ENCODE measurements at regions not wholly inside any gene's neighbourhood (a gene's known extent, or its start where the extent isn't known, plus 50 kb on each side); places are given as distances from the start of the nearest gene placed in this dataset.

DNA sequence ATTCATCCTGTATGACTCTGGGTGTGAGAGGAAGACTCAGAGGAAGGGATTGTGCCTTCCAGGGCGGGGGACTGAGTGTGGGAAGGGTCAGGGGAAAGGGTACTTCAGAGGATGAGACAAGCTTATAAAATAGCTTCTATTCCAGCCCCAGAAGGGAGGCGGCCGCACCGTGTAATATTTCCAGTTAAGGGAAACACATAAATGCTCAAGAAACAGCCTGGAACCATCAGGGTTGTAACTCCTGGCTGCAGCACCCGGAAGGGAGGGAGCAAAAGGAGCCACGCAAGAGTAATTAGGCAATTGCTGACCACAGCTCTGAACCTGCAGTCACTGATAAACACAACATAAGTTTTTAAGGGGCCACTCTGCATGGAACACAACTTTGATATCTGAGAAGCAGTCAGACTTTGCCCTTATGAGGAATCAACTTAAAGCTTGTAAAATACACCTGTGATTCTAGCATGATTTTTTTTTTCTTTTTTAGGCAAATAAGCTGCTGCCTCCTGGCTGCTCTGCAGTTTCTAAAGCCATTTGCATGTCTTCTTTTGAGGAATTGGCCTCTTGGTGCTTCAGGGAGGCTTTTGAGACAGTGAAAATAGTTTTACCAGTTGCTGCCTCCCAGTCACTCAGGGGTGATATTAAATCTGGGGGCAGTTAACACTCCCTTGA is 382.7 kb downstream of the ENC1 start:
- Histone ChIP-seq H3K9me3 (ENCODE audit: low read depth, low read length) (no peaks in the 10 kb centered on the region), H4K20me1 (ENCODE audit: insufficient read depth, low read length) (no peaks in the 10 kb centered on the region), H3K27me3 (ENCODE audit: insufficient read depth, low read length) (no peaks in the 10 kb centered on the region), H2AFZ (ENCODE audit: low read length) (peak overlapping the region; percentile 24), H3K4me2 (ENCODE audit: insufficient read depth, low read length) (no peak overlapping the region), H3K4me1 (ENCODE audit: insufficient read depth, low read length) (no peaks in the 10 kb centered on the region), H3K27ac (ENCODE audit: low read depth, low read length) (no peak overlapping the region), H3K36me3 (ENCODE audit: insufficient read depth, low read length) (no peaks in the 10 kb centered on the region), H3K79me2 (ENCODE audit: insufficient read depth, low read length) (no peaks in the 10 kb centered on the region), H3K4me3 (ENCODE audit: insufficient read depth, low read length) (no peak overlapping the region)
- no peak for DNase-seq (ENCODE audit: insufficient read length, low spot score, missing footprints)
- TF ChIP-seq, protein P1, sequence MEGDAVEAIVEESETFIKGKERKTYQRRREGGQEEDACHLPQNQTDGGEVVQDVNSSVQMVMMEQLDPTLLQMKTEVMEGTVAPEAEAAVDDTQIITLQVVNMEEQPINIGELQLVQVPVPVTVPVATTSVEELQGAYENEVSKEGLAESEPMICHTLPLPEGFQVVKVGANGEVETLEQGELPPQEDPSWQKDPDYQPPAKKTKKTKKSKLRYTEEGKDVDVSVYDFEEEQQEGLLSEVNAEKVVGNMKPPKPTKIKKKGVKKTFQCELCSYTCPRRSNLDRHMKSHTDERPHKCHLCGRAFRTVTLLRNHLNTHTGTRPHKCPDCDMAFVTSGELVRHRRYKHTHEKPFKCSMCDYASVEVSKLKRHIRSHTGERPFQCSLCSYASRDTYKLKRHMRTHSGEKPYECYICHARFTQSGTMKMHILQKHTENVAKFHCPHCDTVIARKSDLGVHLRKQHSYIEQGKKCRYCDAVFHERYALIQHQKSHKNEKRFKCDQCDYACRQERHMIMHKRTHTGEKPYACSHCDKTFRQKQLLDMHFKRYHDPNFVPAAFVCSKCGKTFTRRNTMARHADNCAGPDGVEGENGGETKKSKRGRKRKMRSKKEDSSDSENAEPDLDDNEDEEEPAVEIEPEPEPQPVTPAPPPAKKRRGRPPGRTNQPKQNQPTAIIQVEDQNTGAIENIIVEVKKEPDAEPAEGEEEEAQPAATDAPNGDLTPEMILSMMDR (IDR thresholded peaks at IDR 0.05; ENCODE audit: extremely low read depth, low read depth, low read length), result no peak

DNA sequence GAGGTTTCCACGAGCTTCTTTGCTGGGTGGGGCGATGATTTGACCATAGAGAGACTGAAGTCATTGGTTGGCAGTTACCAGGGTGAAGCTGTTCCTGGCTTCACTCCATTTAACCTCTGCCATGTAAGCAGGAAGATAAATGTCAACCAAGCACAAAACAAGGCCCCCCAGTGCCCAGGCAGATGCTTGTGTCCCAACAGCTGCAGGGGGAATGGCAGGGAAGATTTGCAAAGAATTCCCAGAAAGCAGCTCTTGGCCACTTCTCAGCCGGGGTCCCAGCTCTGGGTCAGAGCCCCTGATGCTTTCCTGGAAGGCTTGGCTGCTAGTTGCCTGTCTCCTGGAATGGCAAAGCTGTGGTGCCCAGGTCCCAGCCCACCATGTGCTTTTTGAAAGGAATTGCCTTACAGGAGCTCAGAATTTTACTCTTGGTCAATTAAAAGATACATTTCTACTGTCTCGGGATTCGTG is 383.4 kb downstream of the ENC1 start:
- TF ChIP-seq, protein P1 (IDR thresholded peaks at IDR 0.05; ENCODE audit: extremely low read depth, low read depth, low read length), result no peak
- Histone ChIP-seq H2AFZ (ENCODE audit: low read length) (no peak overlapping the region), H3K79me2 (ENCODE audit: insufficient read depth, low read length) (no peaks in the 10 kb centered on the region)

DNA sequence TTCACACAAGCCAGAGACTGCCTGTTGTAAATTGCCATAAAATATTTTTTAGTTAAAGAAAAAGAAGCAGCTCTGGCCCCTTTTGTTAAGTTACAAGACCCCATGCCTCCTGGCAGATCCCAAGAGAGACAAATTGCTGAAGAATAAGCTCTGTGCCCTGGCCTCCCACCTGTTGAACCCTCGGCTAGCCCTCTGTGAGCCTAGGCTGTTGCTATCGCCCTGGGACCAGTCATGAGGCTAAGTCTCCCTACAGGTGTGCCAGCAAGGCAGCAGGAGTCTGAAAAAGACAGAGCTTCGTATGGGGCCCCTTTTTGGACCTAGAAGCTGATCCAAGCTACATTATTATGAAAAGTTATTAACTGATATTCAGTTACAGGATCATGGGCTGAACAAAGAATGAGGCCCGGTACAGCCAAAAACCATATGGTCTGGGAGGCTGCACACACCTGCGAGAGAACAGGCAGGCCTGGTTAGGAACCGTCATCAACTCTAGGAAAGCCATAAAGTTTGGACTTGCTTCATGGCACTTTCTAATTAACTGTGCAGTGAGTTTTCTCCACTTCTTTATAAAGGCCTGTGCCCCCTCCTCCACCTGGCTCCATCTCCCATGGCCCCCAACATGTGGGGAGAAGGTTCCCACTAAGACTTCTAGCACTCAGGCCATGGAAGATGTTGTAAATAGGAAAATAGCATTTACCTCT is 384.7 kb downstream of the ENC1 start:
- no peaks in the 10 kb centered on the region for H4K20me1 ChIP-seq (ENCODE audit: insufficient read depth, low read length)
- H3K4me1 ChIP-seq (ENCODE audit: insufficient read depth, low read length), result peaks cover 11% of the 10 kb centered on the region
- H3K27me3 ChIP-seq (ENCODE audit: insufficient read depth, low read length), result no peaks in the 10 kb centered on the region
- TF ChIP-seq, protein P1 (IDR thresholded peaks at IDR 0.05; ENCODE audit: extremely low read depth, low read depth, low read length), result no peak
- no peak overlapping the region for H3K27ac ChIP-seq (ENCODE audit: low read depth, low read length)
- no peak for DNase-seq (ENCODE audit: insufficient read length, low spot score, missing footprints)
- no peaks in the 10 kb centered on the region for H3K36me3 ChIP-seq (ENCODE audit: insufficient read depth, low read length)
- no peak overlapping the region for H3K4me3 ChIP-seq (ENCODE audit: insufficient read depth, low read length)
- no peak overlapping the region for H2AFZ ChIP-seq (ENCODE audit: low read length)
- no peaks in the 10 kb centered on the region for H3K9me3 ChIP-seq (ENCODE audit: low read depth, low read length)
- no peak overlapping the region for H3K4me2 ChIP-seq (ENCODE audit: insufficient read depth, low read length)
- H3K79me2 ChIP-seq (ENCODE audit: insufficient read depth, low read length), result no peaks in the 10 kb centered on the region

More for the DNA sequence above, 383.4 kb downstream of the ENC1 start:
- Histone ChIP-seq H3K4me2 (ENCODE audit: insufficient read depth, low read length) (no peak overlapping the region), H3K4me1 (ENCODE audit: insufficient read depth, low read length) (no peaks in the 10 kb centered on the region), H3K36me3 (ENCODE audit: insufficient read depth, low read length) (no peaks in the 10 kb centered on the region), H3K9me3 (ENCODE audit: low read depth, low read length) (no peaks in the 10 kb centered on the region), H3K27me3 (ENCODE audit: insufficient read depth, low read length) (no peaks in the 10 kb centered on the region), H3K27ac (ENCODE audit: low read depth, low read length) (no peak overlapping the region), H4K20me1 (ENCODE audit: insufficient read depth, low read length) (no peaks in the 10 kb centered on the region), H3K4me3 (ENCODE audit: insufficient read depth, low read length) (no peak overlapping the region)
- DNase-seq (ENCODE audit: insufficient read length, low spot score, missing footprints), result peak; percentile 8

DNA sequence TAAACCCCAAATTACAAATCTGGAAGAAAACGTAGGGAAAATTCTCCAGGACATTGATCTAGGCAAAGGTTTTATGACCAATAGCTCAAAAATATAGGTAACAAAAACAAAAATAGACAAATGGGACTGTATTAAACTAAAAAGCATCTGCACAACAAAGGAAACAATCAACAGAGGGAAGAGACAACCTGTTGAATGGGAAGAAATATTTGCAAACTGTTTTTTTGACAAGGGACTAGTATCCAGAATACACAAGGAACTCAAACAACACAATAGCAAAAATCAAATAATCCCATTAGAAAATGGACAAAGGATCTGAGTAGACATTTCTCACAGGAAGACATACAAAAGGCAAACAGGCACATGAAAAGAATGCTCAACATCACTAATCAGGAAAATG is 386.3 kb downstream of the ENC1 start:
- Histone ChIP-seq H3K9me3 (ENCODE audit: low read depth, low read length) (no peaks in the 10 kb centered on the region), H3K36me3 (ENCODE audit: insufficient read depth, low read length) (no peaks in the 10 kb centered on the region), H3K4me3 (ENCODE audit: insufficient read depth, low read length) (no peak overlapping the region), H4K20me1 (ENCODE audit: insufficient read depth, low read length) (no peaks in the 10 kb centered on the region), H3K4me2 (ENCODE audit: insufficient read depth, low read length) (no peak overlapping the region), H2AFZ (ENCODE audit: low read length) (no peak overlapping the region), H3K27me3 (ENCODE audit: insufficient read depth, low read length) (no peaks in the 10 kb centered on the region), H3K79me2 (ENCODE audit: insufficient read depth, low read length) (no peaks in the 10 kb centered on the region), H3K27ac (ENCODE audit: low read depth, low read length) (no peak overlapping the region), H3K4me1 (ENCODE audit: insufficient read depth, low read length) (peaks cover 16% of the 10 kb centered on the region)
- no peak for DNase-seq (ENCODE audit: insufficient read length, low spot score, missing footprints)
- TF ChIP-seq, protein P1 (IDR thresholded peaks at IDR 0.05; ENCODE audit: extremely low read depth, low read depth, low read length), result no peak
